GM12892 (cell line): ENCODE measurements at regions not wholly inside any gene's neighbourhood (a gene's known extent, or its start where the extent isn't known, plus 50 kb on each side); places are given as distances from the start of the nearest gene placed in this dataset.

Source experiments
- POLR2A ChIP-seq: IDR thresholded peaks from 2 replicates; pipeline ENCODE4 v1.6.1; 2011; ENCODE audit warnings: low read depth, low read length, control low read depth
- POLR2AphosphoS5 ChIP-seq: IDR thresholded peaks from 2 replicates; pipeline ENCODE4 v1.6.1; 2011; ENCODE audit warnings: low read depth, low read length, control low read depth
- TAF1 ChIP-seq: IDR thresholded peaks from 2 replicates; pipeline ENCODE4 v1.6.1; 2011; ENCODE audit warnings: low read depth, mild to moderate bottlenecking, control low read depth, low read length, borderline replicate concordance

DNA sequence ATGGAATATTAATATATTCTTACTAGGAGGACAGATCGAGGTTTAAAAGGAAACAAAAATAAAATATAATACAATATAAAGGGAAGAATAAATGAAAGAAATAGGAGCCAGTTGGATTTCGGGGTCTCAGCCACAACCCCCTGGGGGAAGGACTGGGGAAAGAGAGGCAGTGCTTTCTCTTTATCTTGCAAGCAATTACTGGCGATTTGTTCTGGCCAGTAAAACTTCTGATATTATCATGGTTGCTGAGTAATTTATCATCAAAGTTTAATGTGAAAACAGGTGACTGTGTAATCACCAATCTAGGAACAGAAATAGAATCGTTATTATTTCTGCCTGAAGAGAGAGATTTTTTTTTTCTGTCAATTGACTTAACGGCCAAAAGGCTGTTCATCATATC is 917.7 kb upstream of the CELF4 start:
- TF ChIP-seq POLR2AphosphoS5, result no peak
- TF ChIP-seq POLR2A, result no peak
- no peak for TF ChIP-seq TAF1
